ENCODE measurements at regions not wholly inside any gene's neighbourhood (a gene's known extent, or its start where the extent isn't known, plus 50 kb on each side); places are given as distances from the start of the nearest gene placed in this dataset.
"Not testable (repeated sequence)": the region's sequence is repeated elsewhere in the genome, so short reads cannot be mapped to it uniquely, and the experiment has no call there.

DNA sequence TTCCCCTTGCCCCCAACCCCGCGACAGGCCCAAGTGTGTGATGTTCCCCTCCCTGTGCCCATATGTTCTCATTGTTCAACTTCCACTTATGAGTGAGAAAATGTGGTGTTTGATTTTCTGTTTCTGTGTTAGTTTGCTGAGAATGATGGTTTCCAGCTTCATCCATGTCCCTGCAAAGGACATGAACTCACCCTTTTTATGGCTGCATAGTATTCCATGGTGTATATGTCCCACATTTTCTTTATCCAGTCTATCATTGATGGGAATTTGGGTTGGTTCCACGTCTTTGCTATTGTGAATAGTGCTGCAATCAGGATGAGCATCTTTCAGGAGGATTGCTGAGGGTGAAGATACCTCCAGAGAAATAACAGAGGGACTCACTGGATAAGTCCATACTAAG lies 91.3 kb upstream of the COG2 start:
- TF ChIP-seq CTCF (IDR thresholded peaks at IDR 0.05; ENCODE audit: low read depth, low read length); POLR2A (IDR thresholded peaks at IDR 0.05; ENCODE audit: extremely low read depth, insufficient read length); MYC (IDR thresholded peaks at IDR 0.05; ENCODE audit: low read depth, low read length); MAX (IDR thresholded peaks at IDR 0.05; ENCODE audit: low read depth, low read length): not testable (repeated sequence)
